Spleen (tissue), 7 donors: ENCODE measurements at regions not wholly inside any gene's neighbourhood (a gene's known extent, or its start where the extent isn't known, plus 50 kb on each side); places are given as distances from the start of the nearest gene placed in this dataset.

Experiments
- CTCF ChIP-seq, 11 experiments: fragments of 200-600 bp in 7 of 11; fragments of 450-650 bp in 4 of 11; sonication (generic) in 4 of 11; IDR thresholded peaks in 8 of 11; conservative IDR thresholded peaks in 3 of 11; 1 replicate in 7 of 11; 2 replicates in 4 of 11; pipeline versions ENCODE4 v1.4.0 to v1.8.0; 2016 to 2021; ENCODE audit warnings: antibody characterized with exemption in 11 of 11, inconsistent platforms in 4 of 11, mild to moderate bottlenecking in 1 of 11
- POLR2A ChIP-seq, 3 donors: fragments of 450-650 bp; IDR thresholded peaks; one replicate each; pipeline ENCODE4 v1.5.1; 2017; ENCODE audit warnings: antibody characterized with exemption in 3 of 3, mild to moderate bottlenecking in 1 of 3
- POLR2AphosphoS5 ChIP-seq, 3 donors: sonication (generic); formaldehyde crosslinking; IDR thresholded peaks; one replicate each; pipeline ENCODE4 v1.5.1; 2017; ENCODE audit warnings: antibody characterized with exemption in 3 of 3
- donor health status: DM: no; HTN: no; CAD: no; lungs with moderate emphysema.
- donor health status: DM: no; HTN: no; CAD: no.
- donor health status: DM: no; HTN: no; CAD: no.

- no peak for TF ChIP-seq CTCF (IDR thresholded peaks at IDR 0.05 in 8 of 11, conservative IDR thresholded peaks at IDR 0.05 in 3 of 11)
- no peak for TF ChIP-seq POLR2A (IDR thresholded peaks at IDR 0.05)
- no peak for TF ChIP-seq POLR2AphosphoS5 (IDR thresholded peaks at IDR 0.05)
Measured at GRCh38 chr9:99752417-99753109, 69.1 kb upstream of the NR4A3 start.
